IPS DF 6.9 (cell line): ENCODE measurements at regions not wholly inside any gene's neighbourhood (a gene's known extent, or its start where the extent isn't known, plus 50 kb on each side); places are given as distances from the start of the nearest gene placed in this dataset.

Experiments used
- DNase-seq: peaks from one replicate; pipeline ENCODE4 v3.0.0-alpha.2; 2013; ENCODE audit warnings: low read depth, low spot score
- H3K27ac ChIP-seq: one replicate; pipeline ENCODE4 v1.5.1; 2013; ENCODE audit warnings: low read length, control low read depth
- H3K27me3 ChIP-seq: 2 replicates; pipeline ENCODE4 v1.6.1; 2013; ENCODE audit warnings: mild to moderate bottlenecking, low read length; ENCODE audit not compliant: control insufficient read depth, insufficient read depth
- H3K36me3 ChIP-seq: 2 replicates; pipeline ENCODE4 v1.6.1; 2013; ENCODE audit warnings: low read length; ENCODE audit not compliant: control insufficient read depth, insufficient read depth
- H3K4me1 ChIP-seq: 2 replicates; pipeline ENCODE4 v1.6.1; 2013; ENCODE audit warnings: low read length; ENCODE audit not compliant: control insufficient read depth, insufficient read depth
- H3K4me3 ChIP-seq: 2 replicates; pipeline ENCODE4 v1.5.1; 2013; ENCODE audit warnings: mild to moderate bottlenecking, low read length
- H3K9me3 ChIP-seq: 2 replicates; pipeline ENCODE4 v1.6.1; 2013; ENCODE audit warnings: low read length, inconsistent platforms; ENCODE audit not compliant: control insufficient read depth, insufficient read depth
- WGBS: extraction: QIAGEN DNeasy Blood & Tissue Kit; methylation state at CpG from one replicate; pipeline ENCODE4 v1.1.7; 2013; ENCODE audit warnings: mixed read lengths, missing lambda C conversion rate; ENCODE audit not compliant: insufficient read length, insufficient coverage; 5-methylcytosine and 5-hydroxymethylcytosine counted together

- Histone ChIP-seq H3K36me3 (no peaks in the 10 kb centered on the region), H3K4me1 (no peaks in the 10 kb centered on the region), H3K27ac (no peak overlapping the region), H3K9me3 (peaks cover 2% of the 10 kb centered on the region; the same call in 1 of the 2 replicates), H3K27me3 (no peaks in the 10 kb centered on the region), H3K4me3 (no peak overlapping the region)
- WGBS, result no CpG with 5 or more reads among the region's 19 CpGs
- DNase-seq, result no peak
These were observed 1955.2 kb downstream of the TP53TG3F start for GRCh38 chr16:35414563-35414962.

DNA sequence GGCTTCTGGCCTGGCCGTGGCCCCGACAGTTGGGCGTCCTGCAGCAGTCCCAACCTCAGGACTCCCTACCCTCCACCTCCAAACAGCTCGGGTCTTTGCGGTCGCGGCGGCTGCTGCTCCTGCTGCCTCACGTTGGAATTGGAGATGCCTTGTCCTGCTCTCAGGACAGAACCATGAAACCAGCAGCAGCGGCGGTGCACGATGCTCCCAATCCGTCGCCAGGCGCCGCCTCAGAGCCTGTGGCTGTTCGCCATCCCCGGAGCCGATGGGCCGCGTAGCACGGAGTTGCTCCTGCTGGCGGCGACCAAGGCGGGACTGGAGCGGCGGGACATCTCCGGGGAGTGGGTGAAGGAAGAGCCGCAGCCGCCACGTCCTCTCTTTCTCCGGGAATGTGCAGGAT, 1965.9 kb downstream of the TP53TG3F start:
- H3K36me3 ChIP-seq, result no peaks in the 10 kb centered on the region
- no CpG with 5 or more reads among the region's 32 CpGs for WGBS
- no peak for DNase-seq

GRCh38 chr16:35431829-35432663, 1972.6 kb downstream of the TP53TG3F start:
- no peaks in the 10 kb centered on the region for H3K27me3 ChIP-seq
- H3K9me3 ChIP-seq, result peaks cover 22% of the 10 kb centered on the region
- DNase-seq, result no peak
- no peak overlapping the region for H3K4me3 ChIP-seq
- no peak overlapping the region for H3K27ac ChIP-seq
- no CpG with 5 or more reads among the region's 4 CpGs for WGBS
- no peaks in the 10 kb centered on the region for H3K36me3 ChIP-seq
- no peaks in the 10 kb centered on the region for H3K4me1 ChIP-seq

More for the DNA sequence above, 1965.9 kb downstream of the TP53TG3F start:
- Histone ChIP-seq H3K9me3 (peaks cover 13% of the 10 kb centered on the region), H3K27me3 (no peaks in the 10 kb centered on the region), H3K27ac (no peak overlapping the region), H3K4me3 (no peak overlapping the region), H3K4me1 (no peaks in the 10 kb centered on the region)

- no peak overlapping the region for H3K27ac ChIP-seq
- no peaks in the 10 kb centered on the region for H3K36me3 ChIP-seq
- no peak for DNase-seq
- no peaks in the 10 kb centered on the region for H3K27me3 ChIP-seq
- no peaks in the 10 kb centered on the region for H3K4me1 ChIP-seq
- no peak overlapping the region for H3K4me3 ChIP-seq
- H3K9me3 ChIP-seq, result peaks cover 12% of the 10 kb centered on the region
These were observed 1981.5 kb downstream of the TP53TG3F start for GRCh38 chr16:35440875-35441274.

- H3K27ac ChIP-seq, result no peak overlapping the region
- H3K9me3 ChIP-seq, result peaks cover 20% of the 10 kb centered on the region
- no peaks in the 10 kb centered on the region for H3K36me3 ChIP-seq
- no CpG with 5 or more reads among the region's 3 CpGs for WGBS
- no peaks in the 10 kb centered on the region for H3K27me3 ChIP-seq
- no peak overlapping the region for H3K4me3 ChIP-seq
- no peak for DNase-seq
- H3K4me1 ChIP-seq, result no peaks in the 10 kb centered on the region
These were observed 1987.7 kb downstream of the TP53TG3F start for GRCh38 chr16:35447010-35447558.

DNA sequence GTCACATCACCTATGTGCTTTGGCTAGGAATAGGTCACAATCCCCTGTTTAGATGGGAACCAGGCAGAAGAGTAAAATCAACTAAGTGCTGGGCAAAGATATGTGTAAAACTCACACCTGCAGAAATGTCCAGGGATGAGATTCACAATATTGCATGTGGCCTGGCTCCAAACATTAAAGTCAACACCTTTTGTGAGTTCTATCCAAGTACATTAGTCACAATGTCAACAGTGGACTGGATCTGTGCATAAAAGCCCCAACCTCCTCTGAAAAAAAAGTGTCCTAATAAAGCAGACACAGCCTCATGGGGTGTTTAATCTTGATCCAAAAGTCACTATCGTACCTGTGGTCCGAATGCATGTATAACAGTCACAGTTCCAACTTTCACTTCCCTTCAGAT, 1990.3 kb downstream of the TP53TG3F start:
- Histone ChIP-seq H3K4me3 (no peak overlapping the region), H3K4me1 (no peaks in the 10 kb centered on the region), H3K27me3 (no peaks in the 10 kb centered on the region), H3K9me3 (peaks cover 24% of the 10 kb centered on the region), H3K27ac (no peak overlapping the region), H3K36me3 (no peaks in the 10 kb centered on the region)
- no CpG with 5 or more reads among the region's 2 CpGs for WGBS
- DNase-seq, result no peak

GRCh38 chr16:35450648-35451047, 1991.2 kb downstream of the TP53TG3F start:
- H3K27ac ChIP-seq, result no peak overlapping the region
- H3K4me3 ChIP-seq, result no peak overlapping the region
- WGBS, result no CpG with 5 or more reads among the region's 2 CpGs
- H3K9me3 ChIP-seq, result peaks cover 30% of the 10 kb centered on the region
- H3K27me3 ChIP-seq, result no peaks in the 10 kb centered on the region
- H3K4me1 ChIP-seq, result no peaks in the 10 kb centered on the region
- H3K36me3 ChIP-seq, result no peaks in the 10 kb centered on the region
- no peak for DNase-seq

GRCh38 chr16:35452471-35452870, 1993.1 kb downstream of the TP53TG3F start:
- DNase-seq, result no peak
- Histone ChIP-seq H3K4me1 (no peaks in the 10 kb centered on the region), H3K4me3 (no peak overlapping the region), H3K27ac (no peak overlapping the region), H3K9me3 (peaks cover 38% of the 10 kb centered on the region), H3K27me3 (no peaks in the 10 kb centered on the region), H3K36me3 (no peaks in the 10 kb centered on the region)
- WGBS, result no CpG with 5 or more reads among the region's 13 CpGs

GRCh38 chr16:35463358-35463757, 2003.9 kb downstream of the TP53TG3F start:
- Histone ChIP-seq H3K9me3 (peaks cover 8% of the 10 kb centered on the region), H3K4me1 (no peaks in the 10 kb centered on the region), H3K4me3 (no peak overlapping the region), H3K27ac (no peak overlapping the region), H3K36me3 (no peaks in the 10 kb centered on the region), H3K27me3 (no peaks in the 10 kb centered on the region)
- WGBS, result no CpG with 5 or more reads among the region's 1 CpG
- DNase-seq, result no peak

DNA sequence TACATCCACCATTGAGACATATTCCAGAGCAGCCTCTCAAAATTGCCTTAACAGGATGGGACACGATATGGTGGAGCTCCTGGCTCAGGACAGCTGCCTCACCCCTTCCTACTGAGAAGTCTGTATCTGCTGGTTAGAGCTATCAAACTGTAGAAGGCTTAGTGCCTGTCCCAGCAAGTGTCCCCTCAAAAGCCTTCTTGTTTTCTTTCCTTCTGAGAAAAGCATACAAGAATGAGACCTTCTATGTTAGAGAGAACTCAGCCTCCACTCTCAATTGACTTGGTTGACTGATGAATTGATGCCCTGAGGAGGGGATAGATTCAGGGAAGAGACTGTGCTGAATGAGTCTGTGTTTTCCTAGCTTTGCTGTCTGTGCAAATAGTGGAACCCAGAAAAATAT, 2020.9 kb downstream of the TP53TG3F start:
- no CpG with 5 or more reads among the region's 1 CpG for WGBS
- no peaks in the 10 kb centered on the region for H3K27me3 ChIP-seq
- H3K27ac ChIP-seq, result no peak overlapping the region
- H3K9me3 ChIP-seq, result peaks cover 12% of the 10 kb centered on the region
- no peak for DNase-seq
- no peaks in the 10 kb centered on the region for H3K4me1 ChIP-seq
- H3K4me3 ChIP-seq, result no peak overlapping the region
- H3K36me3 ChIP-seq, result no peaks in the 10 kb centered on the region

DNA sequence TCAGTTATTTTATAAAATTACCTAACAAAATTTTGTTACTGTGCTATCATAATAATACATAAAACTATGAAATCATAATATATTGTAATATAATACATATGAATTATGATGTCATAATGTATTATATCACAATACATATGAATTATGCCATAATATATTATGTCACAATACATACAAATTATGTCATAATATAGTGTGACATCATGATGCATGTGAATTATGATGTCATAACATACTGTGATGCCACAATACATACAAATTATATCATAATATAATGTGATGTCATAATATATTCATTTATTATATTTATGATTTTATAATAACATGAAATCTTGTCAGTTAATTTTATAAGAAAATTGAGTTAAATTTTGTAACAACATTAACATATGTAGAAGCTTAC, 2021.6 kb downstream of the TP53TG3F start:
- no peak overlapping the region for H3K4me3 ChIP-seq
- no peaks in the 10 kb centered on the region for H3K36me3 ChIP-seq
- H3K4me1 ChIP-seq, result no peaks in the 10 kb centered on the region

More for the DNA sequence above, 2021.6 kb downstream of the TP53TG3F start:
- H3K27ac ChIP-seq, result no peak overlapping the region
- H3K9me3 ChIP-seq, result peaks cover 9% of the 10 kb centered on the region
- H3K27me3 ChIP-seq, result no peaks in the 10 kb centered on the region
- DNase-seq, result no peak
